CD8-positive, alpha-beta memory T cell (primary cell): ENCODE measurements at regions not wholly inside any gene's neighbourhood (a gene's known extent, or its start where the extent isn't known, plus 50 kb on each side); places are given as distances from the start of the nearest gene placed in this dataset.

Source experiments
- CTCF ChIA-PET: fragments of 350-600 bp; sonication (Branson Sonifier 250); formaldehyde crosslinking; loops from one replicate; lab custom pipeline; 2021; ENCODE audit warnings: antibody characterized with exemption; lab: Charles Lee
- POLR2A ChIA-PET: fragments of 350-600 bp; sonication (Branson Sonifier 250); formaldehyde crosslinking; loops from one replicate; lab custom pipeline; 2021; ENCODE audit warnings: antibody characterized with exemption; lab: Charles Lee
- DNase-seq, 5 donors: peaks; one replicate each; pipeline versions ENCODE4 v3.0.0 to v3.0.0-alpha.2; 2020 to 2022; ENCODE audit warnings: mixed read lengths in 1 of 5
- H3K27ac ChIP-seq: one replicate; pipeline ENCODE4 v1.7.0; 2013; ENCODE audit warnings: low read depth, mild to moderate bottlenecking, low read length, moderate library complexity
- H3K27me3 ChIP-seq: 2 replicates; pipeline ENCODE4 v1.7.0; 2013; ENCODE audit warnings: low read length, mild to moderate bottlenecking; ENCODE audit not compliant: insufficient read depth, poor library complexity, severe bottlenecking
- H3K36me3 ChIP-seq: 2 replicates; pipeline ENCODE4 v1.7.0; 2013; ENCODE audit warnings: mild to moderate bottlenecking, low read length, moderate library complexity; ENCODE audit not compliant: insufficient read depth
- H3K4me1 ChIP-seq: 2 replicates; pipeline ENCODE4 v1.7.0; 2013; ENCODE audit warnings: mild to moderate bottlenecking, low read length, moderate library complexity; ENCODE audit not compliant: insufficient read depth
- H3K4me3 ChIP-seq: 2 replicates; pipeline ENCODE4 v1.7.0; 2013; ENCODE audit warnings: mild to moderate bottlenecking, low read length
- H3K9me3 ChIP-seq: 2 replicates; pipeline ENCODE4 v1.7.0; 2013; ENCODE audit warnings: mild to moderate bottlenecking, low read length
- H3K27ac Mint-ChIP-seq, 8 donors: one replicate each; pipeline ENCODE4 v1.8.0; 2020 to 2021; ENCODE audit warnings: mixed read lengths in 8 of 8, mild to moderate bottlenecking in 6 of 8, inconsistent platforms in 3 of 8, moderate library complexity in 3 of 8
- H3K27me3 Mint-ChIP-seq, 2 donors: one replicate each; pipeline ENCODE4 v1.8.0; 2020 to 2021; ENCODE audit warnings: mixed read lengths in 2 of 2, mild to moderate bottlenecking in 1 of 2, moderate library complexity in 1 of 2
- H3K36me3 Mint-ChIP-seq, 3 donors: one replicate each; pipeline ENCODE4 v1.8.0; 2020 to 2021; ENCODE audit warnings: mixed read lengths in 3 of 3, inconsistent platforms in 1 of 3, mild to moderate bottlenecking in 1 of 3
- H3K4me1 Mint-ChIP-seq, 3 donors: one replicate each; pipeline ENCODE4 v1.8.0; 2020 to 2021; ENCODE audit warnings: mixed read lengths in 3 of 3, inconsistent platforms in 1 of 3, mild to moderate bottlenecking in 1 of 3
- H3K4me3 Mint-ChIP-seq, 7 donors: one replicate each; pipeline ENCODE4 v1.8.0; 2020 to 2021; ENCODE audit warnings: mixed read lengths in 7 of 7, mild to moderate bottlenecking in 6 of 7, moderate library complexity in 4 of 7, inconsistent platforms in 2 of 7
- H3K9me3 Mint-ChIP-seq, 5 donors: one replicate each; pipeline ENCODE4 v1.8.0; 2020 to 2022; ENCODE audit warnings: mixed read lengths in 5 of 5, mild to moderate bottlenecking in 3 of 5, moderate library complexity in 2 of 5, inconsistent platforms in 1 of 5

GRCh38 chr6:1028723-1029122 is 283.2 kb upstream of the FOXQ1 start:
- no peaks in the 10 kb centered on the region for H3K36me3 Mint-ChIP-seq

GRCh38 chr6:1027795-1028569 is 283.9 kb upstream of the FOXQ1 start:
- Histone ChIP-seq H3K4me3 (no peak overlapping the region), H3K9me3 (no peaks in the 10 kb centered on the region), H3K27me3 (no peaks in the 10 kb centered on the region), H3K36me3 (no peaks in the 10 kb centered on the region), H3K4me1 (no peaks in the 10 kb centered on the region), H3K27ac (no peak overlapping the region)
- CTCF ChIA-PET, result no interaction called here
- Mint-ChIP-seq H3K4me3 (no peak overlapping the region), H3K36me3 (no peaks in the 10 kb centered on the region), H3K4me1 (no peaks in the 10 kb centered on the region), H3K27me3 (peaks cover 12 to 16% of the 10 kb centered on the region in 2 donors), H3K9me3 (no peaks in the 10 kb centered on the region), H3K27ac (no peak overlapping the region)
- DNase-seq, result no peak
- POLR2A ChIA-PET, result no interaction called here

More at GRCh38 chr6:1028723-1029122, 283.2 kb upstream of the FOXQ1 start:
- Mint-ChIP-seq H3K4me3 (no peak overlapping the region), H3K4me1 (no peaks in the 10 kb centered on the region), H3K27me3 (peaks cover 9 to 18% of the 10 kb centered on the region in 2 donors), H3K27ac (no peak overlapping the region), H3K9me3 (no peaks in the 10 kb centered on the region)
- H3K27ac ChIP-seq, result no peak overlapping the region
- ChIA-PET CTCF (no interaction called here), POLR2A (no interaction called here)
- no peak overlapping the region for H3K4me3 ChIP-seq
- DNase-seq, result no peak
- H3K27me3 ChIP-seq, result no peaks in the 10 kb centered on the region
- no peaks in the 10 kb centered on the region for H3K4me1 ChIP-seq
- no peaks in the 10 kb centered on the region for H3K36me3 ChIP-seq
- no peaks in the 10 kb centered on the region for H3K9me3 ChIP-seq

DNA sequence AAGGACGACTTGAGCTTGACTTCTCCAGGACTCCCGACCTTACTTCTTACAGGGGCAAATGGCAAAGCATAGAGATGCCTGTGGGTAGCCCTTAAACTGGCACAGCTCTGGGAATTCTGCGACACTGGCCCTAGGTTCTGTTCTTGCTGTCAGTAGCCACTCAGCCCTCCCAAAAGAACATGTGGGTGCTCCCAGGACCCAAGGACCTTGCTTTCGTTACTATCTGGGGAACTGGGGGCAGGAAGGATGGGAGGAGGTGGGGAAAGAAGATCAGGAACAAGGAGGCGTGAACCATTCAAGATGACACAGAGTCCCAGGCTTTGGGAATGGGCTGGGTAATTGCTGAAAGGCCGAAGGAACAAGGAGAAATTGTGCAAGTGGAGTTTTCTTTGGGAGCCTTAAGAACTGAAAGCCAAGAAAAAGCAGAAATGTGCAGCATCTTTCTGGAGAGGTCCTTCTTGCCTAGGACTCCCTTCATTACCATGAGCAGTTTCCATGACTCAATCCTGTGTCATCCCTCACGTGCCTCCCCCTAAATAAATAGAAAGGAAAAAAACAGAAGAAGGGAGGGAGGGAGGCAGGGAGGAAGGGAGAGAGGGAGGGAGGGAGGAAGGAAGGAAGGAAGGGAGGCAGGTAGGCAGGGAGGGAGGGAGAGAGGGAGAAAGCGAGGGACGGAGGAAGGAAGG is 284.6 kb upstream of the FOXQ1 start:
- H3K36me3 ChIP-seq, result no peaks in the 10 kb centered on the region
- H3K27ac ChIP-seq, result no peak overlapping the region
- H3K4me3 ChIP-seq, result no peak overlapping the region
- ChIA-PET POLR2A (no interaction called here), CTCF (no interaction called here)
- H3K36me3 Mint-ChIP-seq, result no peaks in the 10 kb centered on the region
- H3K4me3 Mint-ChIP-seq, result no peak overlapping the region
- H3K27me3 ChIP-seq, result no peaks in the 10 kb centered on the region
- no peaks in the 10 kb centered on the region for H3K9me3 ChIP-seq
- no peaks in the 10 kb centered on the region for H3K4me1 ChIP-seq
- no peak overlapping the region for H3K27ac Mint-ChIP-seq
- H3K27me3 Mint-ChIP-seq, result peaks cover 12 to 16% of the 10 kb centered on the region in 2 donors
- no peaks in the 10 kb centered on the region for H3K4me1 Mint-ChIP-seq
- no peaks in the 10 kb centered on the region for H3K9me3 Mint-ChIP-seq
- DNase-seq, result no peak

GRCh38 chr6:1025821-1026220 is 286.1 kb upstream of the FOXQ1 start:
- no peak overlapping the region for H3K27ac ChIP-seq
- H3K4me3 Mint-ChIP-seq, result no peak overlapping the region
- H3K27ac Mint-ChIP-seq, result no peak overlapping the region
- ChIA-PET CTCF (no interaction called here), POLR2A (no interaction called here)
- H3K9me3 ChIP-seq, result no peaks in the 10 kb centered on the region
- H3K4me1 Mint-ChIP-seq, result no peaks in the 10 kb centered on the region
- no peaks in the 10 kb centered on the region for H3K36me3 ChIP-seq
- peaks cover 16% of the 10 kb centered on the region in 2 donors for H3K27me3 Mint-ChIP-seq
- H3K4me3 ChIP-seq, result no peak overlapping the region
- H3K9me3 Mint-ChIP-seq, result no peaks in the 10 kb centered on the region
- H3K27me3 ChIP-seq, result no peaks in the 10 kb centered on the region
- no peaks in the 10 kb centered on the region for H3K4me1 ChIP-seq
- no peak for DNase-seq
- H3K36me3 Mint-ChIP-seq, result no peaks in the 10 kb centered on the region

DNA sequence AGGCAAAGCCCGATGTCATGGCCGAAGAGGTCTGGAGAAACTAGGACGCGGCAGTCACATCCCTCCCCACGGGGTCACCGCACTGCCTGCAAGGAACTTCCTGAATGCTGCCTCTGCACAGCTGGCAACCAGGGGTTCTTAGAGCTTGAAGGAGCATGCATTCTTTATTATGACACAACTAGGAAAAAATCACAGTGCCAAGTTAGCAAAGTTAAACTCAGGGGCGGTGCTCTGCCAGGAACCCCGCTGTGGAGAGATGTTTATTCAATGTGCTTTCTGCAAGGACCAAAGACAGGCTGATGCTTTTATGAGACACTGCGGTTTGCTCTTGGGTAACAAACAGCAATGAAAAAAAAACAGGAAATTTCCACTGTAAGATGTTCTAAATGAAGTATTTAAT is 287.3 kb upstream of the FOXQ1 start:
- Mint-ChIP-seq H3K4me1 (no peaks in the 10 kb centered on the region), H3K27ac (no peak overlapping the region), H3K27me3 (peaks cover 16% of the 10 kb centered on the region in 2 donors), H3K9me3 (no peaks in the 10 kb centered on the region), H3K4me3 (no peak overlapping the region), H3K36me3 (no peaks in the 10 kb centered on the region)
- no peaks in the 10 kb centered on the region for H3K27me3 ChIP-seq
- POLR2A ChIA-PET, result no interaction called here
- DNase-seq, result no peak
- H3K4me3 ChIP-seq, result no peak overlapping the region
- no peaks in the 10 kb centered on the region for H3K9me3 ChIP-seq
- CTCF ChIA-PET, result no interaction called here
- no peaks in the 10 kb centered on the region for H3K36me3 ChIP-seq
- no peaks in the 10 kb centered on the region for H3K4me1 ChIP-seq
- H3K27ac ChIP-seq, result no peak overlapping the region

DNA sequence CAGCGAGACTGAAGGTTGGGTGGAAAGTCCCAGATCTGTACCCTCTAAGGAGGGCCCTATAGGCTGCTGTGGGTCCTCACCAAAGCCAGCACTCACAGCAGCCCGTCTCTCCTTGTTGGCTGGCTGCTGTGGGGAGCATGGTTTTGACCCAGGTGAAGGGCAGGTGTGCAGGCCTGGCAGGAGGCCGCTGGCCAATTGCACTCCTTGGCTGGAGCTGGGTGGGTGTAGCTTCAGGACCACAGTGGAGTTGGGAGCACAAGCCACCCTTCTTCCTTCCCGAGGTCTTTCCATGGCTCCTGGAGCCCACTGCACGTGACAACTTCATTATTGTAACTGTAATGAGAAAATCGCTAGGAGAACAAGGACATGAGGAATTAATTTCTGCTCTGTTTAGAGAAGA is 287.7 kb upstream of the FOXQ1 start:
- no peak for DNase-seq
- peaks cover 16% of the 10 kb centered on the region in 2 donors for H3K27me3 Mint-ChIP-seq
- no peaks in the 10 kb centered on the region for H3K4me1 ChIP-seq
- no peaks in the 10 kb centered on the region for H3K27me3 ChIP-seq
- no peaks in the 10 kb centered on the region for H3K36me3 ChIP-seq
- H3K4me3 Mint-ChIP-seq, result no peak overlapping the region
- no peaks in the 10 kb centered on the region for H3K4me1 Mint-ChIP-seq
- no peak overlapping the region for H3K27ac Mint-ChIP-seq
- H3K9me3 Mint-ChIP-seq, result no peaks in the 10 kb centered on the region
- H3K4me3 ChIP-seq, result no peak overlapping the region
- no peaks in the 10 kb centered on the region for H3K36me3 Mint-ChIP-seq
- ChIA-PET CTCF (no interaction called here), POLR2A (no interaction called here)
- H3K27ac ChIP-seq, result no peak overlapping the region
- no peaks in the 10 kb centered on the region for H3K9me3 ChIP-seq

DNA sequence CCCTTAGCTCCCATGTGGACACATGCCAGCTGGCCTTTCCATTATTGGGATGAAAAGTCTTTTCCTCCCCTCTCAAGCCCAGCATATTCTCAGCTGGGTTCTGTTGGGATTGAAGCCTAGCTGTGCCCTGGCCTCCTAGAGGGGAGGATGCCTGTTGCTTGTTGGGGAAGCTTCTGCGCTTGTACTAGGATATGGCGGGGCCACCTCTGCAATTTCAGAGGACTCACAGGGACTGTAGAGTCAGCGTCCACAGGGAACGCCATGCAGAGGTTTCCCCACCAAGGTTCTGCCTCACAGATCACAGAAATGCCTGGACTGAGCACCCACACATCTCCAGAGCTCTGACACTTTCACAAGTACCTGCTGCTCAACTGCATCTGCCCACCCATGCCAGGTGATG is 288.7 kb upstream of the FOXQ1 start:
- peaks cover 16% of the 10 kb centered on the region in 2 donors for H3K27me3 Mint-ChIP-seq
- Histone ChIP-seq H3K4me3 (no peak overlapping the region), H3K9me3 (no peaks in the 10 kb centered on the region), H3K36me3 (no peaks in the 10 kb centered on the region), H3K27me3 (no peaks in the 10 kb centered on the region), H3K4me1 (no peaks in the 10 kb centered on the region), H3K27ac (no peak overlapping the region)
- no peaks in the 10 kb centered on the region for H3K36me3 Mint-ChIP-seq
- H3K4me3 Mint-ChIP-seq, result no peak overlapping the region
- POLR2A ChIA-PET, result no interaction called here
- no peak overlapping the region for H3K27ac Mint-ChIP-seq
- H3K9me3 Mint-ChIP-seq, result no peaks in the 10 kb centered on the region
- CTCF ChIA-PET, result no interaction called here
- H3K4me1 Mint-ChIP-seq, result no peaks in the 10 kb centered on the region
- DNase-seq, result no peak

- no peak for DNase-seq
- Histone ChIP-seq H3K4me1 (no peaks in the 10 kb centered on the region), H3K27me3 (no peaks in the 10 kb centered on the region), H3K27ac (no peak overlapping the region), H3K9me3 (no peaks in the 10 kb centered on the region), H3K4me3 (no peak overlapping the region), H3K36me3 (no peaks in the 10 kb centered on the region)
- ChIA-PET POLR2A (no interaction called here), CTCF (no interaction called here)
- no peak overlapping the region for H3K4me3 Mint-ChIP-seq
- no peaks in the 10 kb centered on the region for H3K9me3 Mint-ChIP-seq
- no peaks in the 10 kb centered on the region for H3K4me1 Mint-ChIP-seq
- H3K36me3 Mint-ChIP-seq, result no peaks in the 10 kb centered on the region
- H3K27me3 Mint-ChIP-seq, result peaks cover 16% of the 10 kb centered on the region in 2 donors
- no peak overlapping the region for H3K27ac Mint-ChIP-seq
Observed at GRCh38 chr6:1022719-1023118, 289.2 kb upstream of the FOXQ1 start.
